ENCODE measurements at regions not wholly inside any gene's neighbourhood (a gene's known extent, or its start where the extent isn't known, plus 50 kb on each side); places are given as distances from the start of the nearest gene placed in this dataset.
A peak's percentile ranks its signal among the peaks of the same experiment; 100 is the strongest.

DNA sequence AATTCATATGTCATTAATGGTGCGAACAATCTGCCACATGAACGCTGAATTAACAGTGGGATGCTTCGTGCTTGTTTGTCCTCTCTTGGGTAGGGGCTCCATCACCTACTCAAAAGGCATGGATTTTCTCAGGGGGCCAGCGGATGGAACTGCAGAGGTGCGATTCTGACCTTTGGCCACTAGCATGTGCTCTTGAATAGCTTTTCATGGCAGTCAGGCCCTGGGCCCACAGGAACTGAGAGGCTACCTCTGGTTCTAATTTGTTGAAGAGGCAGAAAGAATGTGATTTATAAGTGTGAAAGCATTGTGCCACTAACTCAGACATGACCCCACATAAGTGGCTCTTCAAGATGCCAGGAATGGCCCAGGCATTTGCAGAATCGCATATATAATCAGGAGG lies 283.2 kb downstream of the INSIG2 start:
- peak; percentile 67 for TF ChIP-seq CTCF (IDR thresholded peaks at IDR 0.05; ENCODE audit: insufficient read depth, low read depth, low read length)
- TF ChIP-seq EZH2 (IDR thresholded peaks at IDR 0.05; ENCODE audit: insufficient read depth, low read length) = no peak
